HepG2 (cell line): ENCODE measurements at regions not wholly inside any gene's neighbourhood (a gene's known extent, or its start where the extent isn't known, plus 50 kb on each side); places are given as distances from the start of the nearest gene placed in this dataset.

Experiments used
- MED1 ChIP-seq: sonication (generic); formaldehyde crosslinking; IDR thresholded peaks from 2 replicates; pipeline ENCODE4 v1.4.0; 2020; ENCODE audit warnings: missing genetic modification reagents
- NR2F2 ChIP-seq: IDR thresholded peaks from 2 replicates; pipeline ENCODE4 v1.6.1; 2012; ENCODE audit warnings: low read depth, inconsistent platforms, borderline replicate concordance
- ZZZ3 ChIP-seq: sonication (generic); formaldehyde crosslinking; IDR thresholded peaks from 2 replicates; pipeline ENCODE4 v1.4.0; 2020; ENCODE audit warnings: missing genetic modification reagents, mild to moderate bottlenecking, borderline replicate concordance

DNA sequence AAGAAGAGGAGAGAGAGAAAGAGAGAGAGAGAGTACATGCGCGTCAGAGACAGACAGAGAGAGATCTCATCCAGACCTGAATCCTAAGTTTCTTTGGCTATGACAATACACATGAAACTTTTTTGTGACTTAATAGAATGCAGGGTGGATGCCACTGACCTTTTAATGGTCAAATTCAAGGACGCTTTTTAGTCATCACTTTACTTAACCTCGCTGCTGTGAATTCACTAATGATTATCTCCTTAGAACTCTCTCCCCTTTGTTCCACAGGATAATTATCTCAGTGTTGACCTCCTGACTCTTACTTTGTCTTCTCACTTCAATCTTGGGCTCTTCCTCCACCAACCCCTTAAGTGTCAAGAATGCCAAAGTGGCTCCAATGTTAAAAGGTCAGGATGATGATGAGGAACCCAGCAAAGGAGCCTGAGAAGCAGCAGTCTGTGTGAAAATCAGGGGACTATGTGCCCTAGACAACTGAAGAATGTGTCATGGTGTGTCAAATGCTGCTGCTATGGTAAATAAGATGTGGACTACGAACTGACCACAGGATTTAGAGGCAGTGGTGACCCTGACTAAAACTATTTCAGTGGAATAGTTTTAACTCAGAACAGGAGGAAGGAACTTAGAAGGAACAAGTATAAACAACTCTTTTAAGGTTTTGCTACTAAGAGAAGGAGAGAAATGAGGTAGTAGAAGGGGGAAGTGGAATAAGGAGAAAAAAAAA lies 382.1 kb downstream of the ZEB2 start:
- no peak for TF ChIP-seq MED1 (CRISPR knock-in tag)
- TF ChIP-seq NR2F2, result peak; percentile 16; the same call in 1 of the 2 replicates
- TF ChIP-seq ZZZ3 (CRISPR knock-in tag), result no peak
